ENCODE measurements at regions not wholly inside any gene's neighbourhood (a gene's known extent, or its start where the extent isn't known, plus 50 kb on each side); places are given as distances from the start of the nearest gene placed in this dataset.

DNA sequence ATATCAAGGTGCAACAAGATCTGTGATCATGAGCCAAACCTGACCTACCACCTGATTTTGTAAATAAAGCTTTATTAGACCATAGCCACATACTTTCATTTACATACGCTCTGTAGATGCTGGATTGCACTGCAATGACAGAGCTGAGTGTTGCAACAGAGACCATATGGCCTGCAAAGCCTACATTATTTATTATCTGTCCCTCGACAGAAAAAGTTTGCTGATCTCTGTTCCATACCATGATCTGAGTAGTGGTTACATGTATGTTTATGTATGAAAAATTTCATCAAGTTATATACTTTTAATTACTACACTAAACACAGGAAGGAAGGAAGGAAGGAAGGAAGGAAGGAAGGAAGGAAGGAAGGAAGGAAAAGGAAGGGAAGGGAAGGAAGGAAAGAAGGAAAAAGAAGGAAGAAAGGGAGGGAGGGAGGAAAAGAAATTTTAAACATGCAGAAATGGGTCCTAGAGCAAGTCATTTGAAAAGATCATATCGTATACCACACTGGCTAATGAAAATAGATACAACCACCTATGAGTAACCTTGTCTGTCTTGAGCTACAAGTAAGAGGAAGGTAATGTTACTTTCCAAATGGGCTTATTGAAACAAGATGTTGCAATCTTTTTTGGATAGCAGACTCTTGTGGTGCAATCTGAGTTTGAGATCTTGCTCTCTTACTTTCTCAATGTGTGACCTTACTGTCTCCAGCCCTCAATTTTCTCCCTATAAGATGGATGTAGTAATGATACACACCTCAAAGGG is 441.0 kb downstream of the KIF16B start:
- DNase-seq (ENCODE audit: unreplicated experiment), result peak; percentile 24
- Mint-ChIP-seq H3K36me3 (ENCODE audit: insufficient read depth, unreplicated experiment) (no peaks in the 10 kb centered on the region), H3K4me1 (ENCODE audit: insufficient read depth, unreplicated experiment) (peaks cover 8% of the 10 kb centered on the region), H3K9me3 (ENCODE audit: unreplicated experiment) (no peaks in the 10 kb centered on the region), H3K4me3 (ENCODE audit: unreplicated experiment) (no peak overlapping the region), H3K27me3 (ENCODE audit: insufficient read depth, unreplicated experiment) (no peaks in the 10 kb centered on the region), H3K27ac (ENCODE audit: low read depth, unreplicated experiment) (no peak overlapping the region)
- ChIA-PET CTCF (no interaction called here), POLR2A (interaction anchor here (0.6 to 1.0 kb wide), 2 partner anchors 129 to 1342 kb away, joined by 3 to 5 read pairs; no protein-coding TSS in a partner anchor)
- BruUV-seq (replicated peaks), result no TSS peak
- TF ChIP-seq, protein P1, sequence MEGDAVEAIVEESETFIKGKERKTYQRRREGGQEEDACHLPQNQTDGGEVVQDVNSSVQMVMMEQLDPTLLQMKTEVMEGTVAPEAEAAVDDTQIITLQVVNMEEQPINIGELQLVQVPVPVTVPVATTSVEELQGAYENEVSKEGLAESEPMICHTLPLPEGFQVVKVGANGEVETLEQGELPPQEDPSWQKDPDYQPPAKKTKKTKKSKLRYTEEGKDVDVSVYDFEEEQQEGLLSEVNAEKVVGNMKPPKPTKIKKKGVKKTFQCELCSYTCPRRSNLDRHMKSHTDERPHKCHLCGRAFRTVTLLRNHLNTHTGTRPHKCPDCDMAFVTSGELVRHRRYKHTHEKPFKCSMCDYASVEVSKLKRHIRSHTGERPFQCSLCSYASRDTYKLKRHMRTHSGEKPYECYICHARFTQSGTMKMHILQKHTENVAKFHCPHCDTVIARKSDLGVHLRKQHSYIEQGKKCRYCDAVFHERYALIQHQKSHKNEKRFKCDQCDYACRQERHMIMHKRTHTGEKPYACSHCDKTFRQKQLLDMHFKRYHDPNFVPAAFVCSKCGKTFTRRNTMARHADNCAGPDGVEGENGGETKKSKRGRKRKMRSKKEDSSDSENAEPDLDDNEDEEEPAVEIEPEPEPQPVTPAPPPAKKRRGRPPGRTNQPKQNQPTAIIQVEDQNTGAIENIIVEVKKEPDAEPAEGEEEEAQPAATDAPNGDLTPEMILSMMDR (IDR thresholded peaks at IDR 0.05; ENCODE audit: unreplicated experiment), result no peak
- intact Hi-C loops (cut with micrococcal nuclease), result no loop called here

DNA sequence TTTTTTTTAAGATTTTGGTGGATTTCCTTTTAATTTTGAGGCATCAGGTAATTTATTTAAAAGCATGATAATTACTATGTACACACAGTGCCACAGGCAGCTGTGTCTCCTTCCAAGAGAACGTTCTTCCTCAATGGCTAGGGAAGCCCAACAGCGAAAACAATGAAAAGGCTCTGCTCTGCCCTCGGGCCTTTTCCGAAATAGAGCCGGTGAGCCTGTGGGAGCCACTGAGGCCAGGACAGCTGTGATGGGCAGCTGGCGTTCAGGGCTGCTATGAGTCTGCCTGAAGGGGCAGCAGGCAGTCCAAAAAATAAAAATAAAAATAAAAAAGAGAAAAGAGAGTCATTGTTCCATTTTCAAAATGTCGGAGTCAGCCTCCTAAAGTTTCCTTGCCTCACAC is 443.8 kb downstream of the KIF16B start:
- intact Hi-C loops (cut with micrococcal nuclease), result no loop called here
- H3K27ac Mint-ChIP-seq (ENCODE audit: low read depth, unreplicated experiment), result no peak overlapping the region
- no peaks in the 10 kb centered on the region for H3K9me3 Mint-ChIP-seq (ENCODE audit: unreplicated experiment)
- H3K4me3 Mint-ChIP-seq (ENCODE audit: unreplicated experiment), result no peak overlapping the region
- H3K27me3 Mint-ChIP-seq (ENCODE audit: insufficient read depth, unreplicated experiment), result no peaks in the 10 kb centered on the region
- peaks cover 8% of the 10 kb centered on the region for H3K4me1 Mint-ChIP-seq (ENCODE audit: insufficient read depth, unreplicated experiment)
- TF ChIP-seq, protein P1 (IDR thresholded peaks at IDR 0.05; ENCODE audit: unreplicated experiment), result no peak
- no peaks in the 10 kb centered on the region for H3K36me3 Mint-ChIP-seq (ENCODE audit: insufficient read depth, unreplicated experiment)
- no TSS peak for BruUV-seq (replicated peaks)
- ChIA-PET CTCF (interaction anchor here (0.6 to 0.7 kb wide), 3 partner anchors 54 to 567 kb away, joined by 3 read pairs; no protein-coding TSS in a partner anchor), POLR2A (no interaction called here)
- no peak for DNase-seq (ENCODE audit: unreplicated experiment)

DNA sequence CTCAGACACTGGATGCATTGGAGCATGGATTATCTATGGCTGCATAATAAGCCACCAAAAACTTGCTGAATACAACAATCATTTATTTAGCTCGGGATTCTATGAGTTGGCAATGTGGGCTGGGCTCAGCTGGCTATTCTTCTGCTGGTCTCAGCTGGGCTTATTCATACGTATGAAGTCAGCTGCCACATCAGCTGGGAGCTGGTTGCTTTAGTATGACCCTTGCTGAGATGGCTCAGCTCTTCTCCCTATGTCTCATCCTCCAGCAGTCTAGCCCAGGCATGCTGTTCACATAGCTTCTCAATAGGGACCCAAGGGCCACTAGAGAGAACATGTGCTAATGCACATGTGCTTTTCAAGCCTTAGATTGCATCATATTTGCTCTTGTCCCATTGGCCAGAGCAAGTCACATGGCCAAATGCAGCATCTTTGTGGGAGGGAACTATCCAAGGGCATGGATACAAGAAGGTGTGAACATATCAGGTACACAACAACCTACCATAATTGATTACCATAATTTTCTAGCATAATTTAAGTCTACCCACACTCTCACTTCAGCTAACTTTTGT is 444.6 kb downstream of the KIF16B start:
- Mint-ChIP-seq H3K4me1 (ENCODE audit: insufficient read depth, unreplicated experiment) (peaks cover 8% of the 10 kb centered on the region), H3K4me3 (ENCODE audit: unreplicated experiment) (no peak overlapping the region), H3K27ac (ENCODE audit: low read depth, unreplicated experiment) (no peak overlapping the region), H3K27me3 (ENCODE audit: insufficient read depth, unreplicated experiment) (no peaks in the 10 kb centered on the region), H3K36me3 (ENCODE audit: insufficient read depth, unreplicated experiment) (no peaks in the 10 kb centered on the region), H3K9me3 (ENCODE audit: unreplicated experiment) (no peaks in the 10 kb centered on the region)
- BruUV-seq (replicated peaks), result no TSS peak
- TF ChIP-seq, protein P1 (IDR thresholded peaks at IDR 0.05; ENCODE audit: unreplicated experiment), result no peak
- ChIA-PET CTCF (interaction anchor here (0.7 to 1.1 kb wide), 3 partner anchors 9 to 568 kb away, joined by 3 read pairs; no protein-coding TSS in a partner anchor), POLR2A (interaction anchor here (0.6 kb wide), 2 partner anchors 186 to 1363 kb away, joined by 3 read pairs; no protein-coding TSS in a partner anchor)
- intact Hi-C loops (cut with micrococcal nuclease), result no loop called here
- DNase-seq (ENCODE audit: unreplicated experiment), result no peak

DNA sequence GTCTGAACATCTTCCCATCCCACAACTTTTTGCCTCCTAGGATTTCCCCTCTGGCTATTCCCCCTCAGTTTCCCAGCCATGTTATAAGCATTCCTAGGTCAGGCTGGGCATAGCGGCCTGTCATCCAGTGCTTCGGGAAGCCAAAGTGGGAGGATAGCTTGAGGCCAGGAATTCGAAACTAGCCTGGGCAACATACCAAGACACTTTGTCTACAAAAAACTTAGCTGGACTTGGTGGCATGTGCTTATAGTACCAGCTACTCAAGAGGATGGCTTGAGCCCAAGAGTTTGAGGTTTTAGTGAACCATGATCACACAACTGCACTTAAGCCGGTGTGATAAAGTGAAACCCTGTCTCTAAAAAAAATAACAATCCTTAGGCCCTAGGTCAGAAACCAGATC is 447.4 kb downstream of the KIF16B start:
- intact Hi-C loops (cut with micrococcal nuclease), result no loop called here
- CTCF ChIA-PET, result interaction anchor here (0.6 kb wide), 1 partner anchor 31 kb away, joined by 3 read pairs; no protein-coding TSS in a partner anchor

More for the DNA sequence above, 447.4 kb downstream of the KIF16B start:
- H3K27me3 Mint-ChIP-seq (ENCODE audit: insufficient read depth, unreplicated experiment), result no peaks in the 10 kb centered on the region
- DNase-seq (ENCODE audit: unreplicated experiment), result no peak
- H3K36me3 Mint-ChIP-seq (ENCODE audit: insufficient read depth, unreplicated experiment), result no peaks in the 10 kb centered on the region
- H3K4me3 Mint-ChIP-seq (ENCODE audit: unreplicated experiment), result no peak overlapping the region
- POLR2A ChIA-PET, result no interaction called here
- H3K4me1 Mint-ChIP-seq (ENCODE audit: insufficient read depth, unreplicated experiment), result peaks cover 6% of the 10 kb centered on the region
- H3K9me3 Mint-ChIP-seq (ENCODE audit: unreplicated experiment), result no peaks in the 10 kb centered on the region
- H3K27ac Mint-ChIP-seq (ENCODE audit: low read depth, unreplicated experiment), result peak overlapping the region; percentile 1
- no TSS peak for BruUV-seq (replicated peaks)
- TF ChIP-seq, protein P1 (IDR thresholded peaks at IDR 0.05; ENCODE audit: unreplicated experiment), result no peak

All from MCF 10A (cell line).